KMS-11 (cell line): ENCODE measurements at regions not wholly inside any gene's neighbourhood (a gene's known extent, or its start where the extent isn't known, plus 50 kb on each side); places are given as distances from the start of the nearest gene placed in this dataset.

Experiments used
- H2AFZ ChIP-seq: fragments of 200-600 bp; sonication (generic); 2 replicates; pipeline ENCODE4 v1.6.1; 2016; ENCODE audit warnings: antibody characterized with exemption, mixed run types, low read depth
- H3K27ac ChIP-seq: fragments of 200-600 bp; sonication (generic); 2 replicates; pipeline ENCODE4 v1.6.1; 2016; ENCODE audit warnings: mild to moderate bottlenecking, mixed run types
- H3K27me3 ChIP-seq: fragments of 200-600 bp; sonication (generic); 2 replicates; pipeline ENCODE4 v1.6.1; 2017; ENCODE audit warnings: mild to moderate bottlenecking, low read depth, mixed run types, moderate library complexity; ENCODE audit not compliant: insufficient read depth
- H3K36me3 ChIP-seq: fragments of 200-600 bp; sonication (generic); 2 replicates; pipeline ENCODE4 v1.6.1; 2017; ENCODE audit warnings: mild to moderate bottlenecking, mixed run types; ENCODE audit not compliant: insufficient read depth
- H3K4me1 ChIP-seq: fragments of 200-600 bp; sonication (generic); 2 replicates; pipeline ENCODE4 v1.6.1; 2016; ENCODE audit warnings: mild to moderate bottlenecking, low read depth, mixed run types; ENCODE audit not compliant: poor library complexity, severe bottlenecking
- H3K4me2 ChIP-seq: fragments of 200-600 bp; sonication (generic); 2 replicates; pipeline ENCODE4 v1.7.0; 2016; ENCODE audit warnings: mild to moderate bottlenecking, mixed run types
- H3K4me3 ChIP-seq: fragments of 200-600 bp; sonication (generic); IDR thresholded peaks from 2 replicates; pipeline ENCODE4 v1.6.1; 2017; ENCODE audit warnings: low read depth, low read length, mixed read lengths; ENCODE audit not compliant: insufficient read depth
- H3K79me2 ChIP-seq: fragments of 200-600 bp; sonication (generic); 2 replicates; pipeline ENCODE4 v1.6.1; 2016; ENCODE audit warnings: low read depth, mixed run types; ENCODE audit not compliant: insufficient read depth
- H3K9ac ChIP-seq: fragments of 200-600 bp; sonication (generic); 2 replicates; pipeline ENCODE4 v1.6.1; 2016; ENCODE audit warnings: mild to moderate bottlenecking, mixed run types
- H4K20me1 ChIP-seq: fragments of 200-600 bp; sonication (generic); 2 replicates; pipeline ENCODE4 v1.6.1; 2016; ENCODE audit warnings: mild to moderate bottlenecking, mixed run types; ENCODE audit not compliant: insufficient read depth
- TF ChIP-seq, protein P1 (sequence below): fragments of 200-600 bp; sonication (generic); conservative IDR thresholded peaks from 2 replicates; pipeline ENCODE4 v1.6.1; 2017; ENCODE audit warnings: low read depth, mild to moderate bottlenecking, antibody characterized with exemption, low read length, moderate library complexity, mixed read lengths

DNA sequence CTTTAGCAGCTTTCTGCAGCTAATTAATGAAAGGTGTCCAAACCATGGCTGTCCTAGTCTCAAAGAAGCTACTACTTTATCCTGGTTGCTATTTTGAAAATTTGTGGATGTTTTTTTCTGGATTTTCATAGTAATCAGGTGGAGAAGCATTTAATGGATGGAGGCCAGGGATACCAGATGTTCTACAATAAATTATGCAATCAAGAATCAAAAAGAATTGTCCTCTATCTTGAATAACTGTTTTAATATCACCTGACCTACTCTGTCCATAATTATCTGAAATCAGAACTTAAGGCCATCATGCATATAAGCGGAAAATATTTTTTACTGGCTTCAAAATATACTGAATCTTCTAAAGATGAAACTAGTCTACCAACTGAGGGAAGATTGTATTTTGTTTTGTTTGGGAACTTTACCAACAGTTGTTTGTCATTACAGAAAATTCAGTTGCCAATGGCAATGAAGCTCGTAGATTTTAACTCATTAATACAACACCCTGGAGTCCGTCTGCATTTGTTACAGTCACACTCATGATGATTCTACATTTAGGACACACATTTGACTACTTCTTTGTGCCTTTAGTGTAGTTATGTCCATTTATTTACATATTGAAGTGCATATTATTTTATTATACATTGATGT is 762.3 kb upstream of the GRM7 start:
- H3K9ac ChIP-seq: no peak overlapping the region
- no peak overlapping the region for H3K27ac ChIP-seq
- H3K79me2 ChIP-seq: no peaks in the 10 kb centered on the region
- H3K27me3 ChIP-seq: no peaks in the 10 kb centered on the region
- no peaks in the 10 kb centered on the region for H4K20me1 ChIP-seq
- no peak overlapping the region for H3K4me3 ChIP-seq
- H3K4me1 ChIP-seq: no peaks in the 10 kb centered on the region
- H3K36me3 ChIP-seq: no peaks in the 10 kb centered on the region
- no peak overlapping the region for H3K4me2 ChIP-seq
- no peak overlapping the region for H2AFZ ChIP-seq
- TF ChIP-seq, protein P1, sequence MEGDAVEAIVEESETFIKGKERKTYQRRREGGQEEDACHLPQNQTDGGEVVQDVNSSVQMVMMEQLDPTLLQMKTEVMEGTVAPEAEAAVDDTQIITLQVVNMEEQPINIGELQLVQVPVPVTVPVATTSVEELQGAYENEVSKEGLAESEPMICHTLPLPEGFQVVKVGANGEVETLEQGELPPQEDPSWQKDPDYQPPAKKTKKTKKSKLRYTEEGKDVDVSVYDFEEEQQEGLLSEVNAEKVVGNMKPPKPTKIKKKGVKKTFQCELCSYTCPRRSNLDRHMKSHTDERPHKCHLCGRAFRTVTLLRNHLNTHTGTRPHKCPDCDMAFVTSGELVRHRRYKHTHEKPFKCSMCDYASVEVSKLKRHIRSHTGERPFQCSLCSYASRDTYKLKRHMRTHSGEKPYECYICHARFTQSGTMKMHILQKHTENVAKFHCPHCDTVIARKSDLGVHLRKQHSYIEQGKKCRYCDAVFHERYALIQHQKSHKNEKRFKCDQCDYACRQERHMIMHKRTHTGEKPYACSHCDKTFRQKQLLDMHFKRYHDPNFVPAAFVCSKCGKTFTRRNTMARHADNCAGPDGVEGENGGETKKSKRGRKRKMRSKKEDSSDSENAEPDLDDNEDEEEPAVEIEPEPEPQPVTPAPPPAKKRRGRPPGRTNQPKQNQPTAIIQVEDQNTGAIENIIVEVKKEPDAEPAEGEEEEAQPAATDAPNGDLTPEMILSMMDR: no peak

- H2AFZ ChIP-seq: no peak overlapping the region
- H3K27ac ChIP-seq: no peak overlapping the region
- TF ChIP-seq, protein P1: no peak
- no peaks in the 10 kb centered on the region for H4K20me1 ChIP-seq
- H3K27me3 ChIP-seq: no peaks in the 10 kb centered on the region
- H3K4me3 ChIP-seq: no peak overlapping the region
- no peak overlapping the region for H3K9ac ChIP-seq
- no peak overlapping the region for H3K4me2 ChIP-seq
- no peaks in the 10 kb centered on the region for H3K4me1 ChIP-seq
- H3K36me3 ChIP-seq: no peaks in the 10 kb centered on the region
- no peaks in the 10 kb centered on the region for H3K79me2 ChIP-seq
Measured at GRCh38 chr3:6099458-6100075, 761.3 kb upstream of the GRM7 start.

GRCh38 chr3:6105187-6105586 is 755.7 kb upstream of the GRM7 start:
- no peaks in the 10 kb centered on the region for H3K36me3 ChIP-seq
- H3K4me2 ChIP-seq: no peak overlapping the region
- H3K79me2 ChIP-seq: no peaks in the 10 kb centered on the region
- no peak overlapping the region for H3K4me3 ChIP-seq
- no peak overlapping the region for H3K9ac ChIP-seq
- H3K27me3 ChIP-seq: no peaks in the 10 kb centered on the region
- H2AFZ ChIP-seq: no peak overlapping the region
- TF ChIP-seq, protein P1: no peak
- H4K20me1 ChIP-seq: no peaks in the 10 kb centered on the region
- H3K4me1 ChIP-seq: no peaks in the 10 kb centered on the region
- H3K27ac ChIP-seq: no peak overlapping the region

- no peak overlapping the region for H3K4me3 ChIP-seq
- H3K9ac ChIP-seq: no peak overlapping the region
- TF ChIP-seq, protein P1: no peak
- no peaks in the 10 kb centered on the region for H3K79me2 ChIP-seq
- no peak overlapping the region for H3K4me2 ChIP-seq
- H4K20me1 ChIP-seq: no peaks in the 10 kb centered on the region
- no peak overlapping the region for H3K27ac ChIP-seq
- H3K36me3 ChIP-seq: no peaks in the 10 kb centered on the region
- no peaks in the 10 kb centered on the region for H3K4me1 ChIP-seq
- no peaks in the 10 kb centered on the region for H3K27me3 ChIP-seq
- no peak overlapping the region for H2AFZ ChIP-seq
Measured at GRCh38 chr3:6108957-6109356, 752.0 kb upstream of the GRM7 start.
